OCI-LY1 (cell line): ENCODE measurements at regions not wholly inside any gene's neighbourhood (a gene's known extent, or its start where the extent isn't known, plus 50 kb on each side); places are given as distances from the start of the nearest gene placed in this dataset.

Experiments
- H2AFZ ChIP-seq: fragments of 200-600 bp; sonication (generic), shearing (Covaris generic); 2 replicates; pipeline ENCODE4 v1.6.0; 2014; ENCODE audit warnings: antibody characterized with exemption, mild to moderate bottlenecking, low read length
- H3F3A ChIP-seq: fragments of 200-600 bp; sonication (generic), shearing (Covaris generic); 2 replicates; pipeline ENCODE4 v1.6.0; 2014; ENCODE audit warnings: mild to moderate bottlenecking, antibody characterized with exemption, low read length, moderate library complexity; ENCODE audit not compliant: insufficient read depth
- H3K27ac ChIP-seq: fragments of 200-600 bp; sonication (generic); 2 replicates; pipeline ENCODE4 v1.5.1; 2014; ENCODE audit warnings: low read length, mixed run types, mild to moderate bottlenecking, low read depth; ENCODE audit not compliant: poor library complexity, severe bottlenecking
- H3K27me3 ChIP-seq: fragments of 200-600 bp; sonication (generic); 2 replicates; pipeline ENCODE4 v1.6.0; 2014; ENCODE audit warnings: antibody characterized with exemption, mild to moderate bottlenecking, low read length, moderate library complexity; ENCODE audit not compliant: insufficient read depth
- H3K36me3 ChIP-seq: fragments of 200-600 bp; sonication (generic); 2 replicates; pipeline ENCODE4 v1.6.1; 2014; ENCODE audit warnings: mild to moderate bottlenecking, antibody characterized with exemption, low read length, moderate library complexity, mixed read lengths; ENCODE audit not compliant: insufficient read depth
- H3K4me1 ChIP-seq: fragments of 200-600 bp; sonication (generic); 2 replicates; pipeline ENCODE4 v1.5.1; 2014; ENCODE audit warnings: mild to moderate bottlenecking, low read length, moderate library complexity; ENCODE audit not compliant: insufficient read depth, severe bottlenecking
- H3K4me2 ChIP-seq: fragments of 200-600 bp; sonication (generic), shearing (Covaris generic); 2 replicates; pipeline ENCODE4 v1.6.1; 2014; ENCODE audit warnings: low read length
- H3K4me3 ChIP-seq: fragments of 200-600 bp; sonication (generic); 2 replicates; pipeline ENCODE4 v1.5.1; 2014; ENCODE audit warnings: low read length, low read depth, mild to moderate bottlenecking, mixed read lengths; ENCODE audit not compliant: poor library complexity, severe bottlenecking
- H3K79me2 ChIP-seq: fragments of 200-600 bp; shearing (Covaris generic); 2 replicates; pipeline ENCODE4 v1.6.1; 2016; ENCODE audit warnings: mixed run types, low read length, mixed read lengths; ENCODE audit not compliant: insufficient read depth
- H3K9ac ChIP-seq: fragments of 200-600 bp; sonication (generic), shearing (Covaris generic); 2 replicates; pipeline ENCODE4 v1.6.1; 2014; ENCODE audit warnings: mild to moderate bottlenecking, low read length, mixed read lengths
- H3K9me2 ChIP-seq: fragments of 200-600 bp; sonication (generic), shearing (Covaris generic); 2 replicates; pipeline ENCODE4 v1.6.1; 2014; ENCODE audit warnings: low read depth, mild to moderate bottlenecking, low read length, mixed read lengths
- H3K9me3 ChIP-seq: fragments of 200-600 bp; shearing (Covaris generic); 2 replicates; pipeline ENCODE4 v1.6.1; 2014; ENCODE audit warnings: low read length, mixed read lengths
- H4K20me1 ChIP-seq: fragments of 200-600 bp; sonication (generic), shearing (Covaris generic); 2 replicates; pipeline ENCODE4 v1.6.0; 2016; ENCODE audit warnings: mild to moderate bottlenecking, low read length; ENCODE audit not compliant: insufficient read depth
- CTCF ChIP-seq: fragments of 200-600 bp; sonication (generic), shearing (Covaris generic); IDR thresholded peaks from 2 replicates; pipeline ENCODE4 v1.5.1; 2017; ENCODE audit warnings: mild to moderate bottlenecking, antibody characterized with exemption, low read length, moderate library complexity, mixed read lengths
- EZH2 ChIP-seq: fragments of 200-600 bp; sonication (generic), shearing (Covaris generic); IDR thresholded peaks from 2 replicates; pipeline ENCODE4 v1.8.0; 2017; ENCODE audit warnings: borderline replicate concordance, mixed run types, mild to moderate bottlenecking, antibody characterized with exemption, low read length, moderate library complexity, mixed read lengths

- Histone ChIP-seq H3K79me2 (no peaks in the 10 kb centered on the region), H3K27ac (no peak overlapping the region), H3K36me3 (no peaks in the 10 kb centered on the region), H3K9me3 (no peaks in the 10 kb centered on the region), H2AFZ (no peak overlapping the region), H3K27me3 (no peaks in the 10 kb centered on the region), H3K9me2 (no peaks in the 10 kb centered on the region), H3K4me1 (no peaks in the 10 kb centered on the region), H3K4me2 (no peak overlapping the region), H3K4me3 (no peak overlapping the region), H3F3A (no peaks in the 10 kb centered on the region), H4K20me1 (no peaks in the 10 kb centered on the region), H3K9ac (no peak overlapping the region)
- TF ChIP-seq CTCF (no peak), EZH2 (no peak)
Measured at GRCh38 chr6:14789996-14790395, 455.9 kb upstream of the JARID2 start.

- Histone ChIP-seq H3K4me1 (no peaks in the 10 kb centered on the region), H3K4me3 (no peak overlapping the region), H3K79me2 (no peaks in the 10 kb centered on the region), H3K36me3 (no peaks in the 10 kb centered on the region), H3K9me2 (no peaks in the 10 kb centered on the region), H3K9ac (no peak overlapping the region), H4K20me1 (no peaks in the 10 kb centered on the region), H3K4me2 (no peak overlapping the region), H3F3A (no peaks in the 10 kb centered on the region), H3K27me3 (no peaks in the 10 kb centered on the region), H3K27ac (no peak overlapping the region), H3K9me3 (no peaks in the 10 kb centered on the region), H2AFZ (no peak overlapping the region)
- TF ChIP-seq CTCF = no peak
- no peak for TF ChIP-seq EZH2
Measured at GRCh38 chr6:14790976-14791375, 454.9 kb upstream of the JARID2 start.

GRCh38 chr6:14791526-14791925, 454.3 kb upstream of the JARID2 start:
- no peak overlapping the region for H3K27ac ChIP-seq
- H3K9me3 ChIP-seq = no peaks in the 10 kb centered on the region
- no peak overlapping the region for H2AFZ ChIP-seq
- H3K9ac ChIP-seq = no peak overlapping the region
- peaks cover 4% of the 10 kb centered on the region; the same call in 1 of the 2 replicates for H3K27me3 ChIP-seq
- H3K4me2 ChIP-seq = no peak overlapping the region
- H3K9me2 ChIP-seq = no peaks in the 10 kb centered on the region
- no peak overlapping the region for H3K4me3 ChIP-seq
- no peaks in the 10 kb centered on the region for H3K36me3 ChIP-seq
- H4K20me1 ChIP-seq = no peaks in the 10 kb centered on the region
- TF ChIP-seq CTCF (no peak), EZH2 (no peak)
- no peaks in the 10 kb centered on the region for H3K4me1 ChIP-seq
- H3K79me2 ChIP-seq = no peaks in the 10 kb centered on the region
- no peaks in the 10 kb centered on the region for H3F3A ChIP-seq
